ENCODE measurements at regions not wholly inside any gene's neighbourhood (a gene's known extent, or its start where the extent isn't known, plus 50 kb on each side); places are given as distances from the start of the nearest gene placed in this dataset.

DNA sequence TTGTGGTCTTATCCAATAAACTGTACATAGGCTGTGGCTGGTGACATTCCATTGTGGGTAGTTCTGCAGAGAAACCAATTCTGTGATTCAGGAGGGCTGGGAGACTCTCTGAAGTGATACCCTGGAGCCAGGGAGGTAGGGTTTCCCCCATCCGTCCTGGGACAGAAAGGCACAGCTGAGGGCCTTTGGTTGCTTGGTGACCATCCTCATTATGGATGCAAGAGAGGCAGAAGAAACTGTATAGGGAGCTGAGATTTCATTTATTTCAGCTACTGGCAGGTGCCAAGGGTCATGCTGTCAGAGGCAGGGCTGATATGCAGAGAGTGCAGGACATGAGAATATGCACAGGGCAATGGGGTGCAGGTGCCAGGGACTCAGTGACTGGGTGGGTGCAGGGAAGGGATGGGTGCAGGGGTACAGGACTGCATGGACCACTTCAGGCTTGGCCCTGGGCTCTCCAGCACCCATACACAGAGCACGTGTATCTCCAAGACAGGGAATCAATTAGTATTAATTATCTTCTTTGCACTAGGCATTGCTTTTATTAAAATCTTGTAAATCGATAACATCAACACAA, 236.5 kb downstream of the ICE1 start:
- TF ChIP-seq POLR2A (IDR thresholded peaks at IDR 0.05; ENCODE audit: low read length): no peak
- no peak for TF ChIP-seq GATA1 (IDR thresholded peaks at IDR 0.05; ENCODE audit: low read depth, low read length)

Data from erythroblast (primary cell).